ENCODE measurements at regions not wholly inside any gene's neighbourhood (a gene's known extent, or its start where the extent isn't known, plus 50 kb on each side); places are given as distances from the start of the nearest gene placed in this dataset.

DNA sequence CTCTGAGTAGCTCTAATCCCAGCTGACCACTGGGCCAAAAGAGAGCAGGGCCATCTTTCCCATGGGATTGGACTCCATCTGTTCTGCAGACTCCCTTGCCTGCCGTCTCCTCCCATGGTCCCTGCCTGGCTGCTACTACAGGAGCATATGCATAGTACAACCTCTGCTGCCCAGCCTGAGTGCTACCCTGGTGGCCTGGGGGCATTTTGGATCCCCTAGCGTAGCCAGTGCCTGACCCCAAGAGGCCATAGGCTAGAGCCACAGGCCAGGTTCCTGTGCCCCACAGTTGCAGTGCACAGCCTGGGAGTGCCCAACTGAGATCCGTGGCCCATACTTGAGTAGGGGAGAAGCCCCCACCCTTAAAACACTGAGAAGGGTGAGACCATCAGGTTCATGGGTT is 280.3 kb downstream of the CCDC85A start:
- TF ChIP-seq, protein P1, sequence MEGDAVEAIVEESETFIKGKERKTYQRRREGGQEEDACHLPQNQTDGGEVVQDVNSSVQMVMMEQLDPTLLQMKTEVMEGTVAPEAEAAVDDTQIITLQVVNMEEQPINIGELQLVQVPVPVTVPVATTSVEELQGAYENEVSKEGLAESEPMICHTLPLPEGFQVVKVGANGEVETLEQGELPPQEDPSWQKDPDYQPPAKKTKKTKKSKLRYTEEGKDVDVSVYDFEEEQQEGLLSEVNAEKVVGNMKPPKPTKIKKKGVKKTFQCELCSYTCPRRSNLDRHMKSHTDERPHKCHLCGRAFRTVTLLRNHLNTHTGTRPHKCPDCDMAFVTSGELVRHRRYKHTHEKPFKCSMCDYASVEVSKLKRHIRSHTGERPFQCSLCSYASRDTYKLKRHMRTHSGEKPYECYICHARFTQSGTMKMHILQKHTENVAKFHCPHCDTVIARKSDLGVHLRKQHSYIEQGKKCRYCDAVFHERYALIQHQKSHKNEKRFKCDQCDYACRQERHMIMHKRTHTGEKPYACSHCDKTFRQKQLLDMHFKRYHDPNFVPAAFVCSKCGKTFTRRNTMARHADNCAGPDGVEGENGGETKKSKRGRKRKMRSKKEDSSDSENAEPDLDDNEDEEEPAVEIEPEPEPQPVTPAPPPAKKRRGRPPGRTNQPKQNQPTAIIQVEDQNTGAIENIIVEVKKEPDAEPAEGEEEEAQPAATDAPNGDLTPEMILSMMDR (IDR thresholded peaks at IDR 0.05): no peak
- no peak for TF ChIP-seq POLR2A (IDR thresholded peaks at IDR 0.05)
